ENCODE measurements at regions not wholly inside any gene's neighbourhood (a gene's known extent, or its start where the extent isn't known, plus 50 kb on each side); places are given as distances from the start of the nearest gene placed in this dataset.

DNA sequence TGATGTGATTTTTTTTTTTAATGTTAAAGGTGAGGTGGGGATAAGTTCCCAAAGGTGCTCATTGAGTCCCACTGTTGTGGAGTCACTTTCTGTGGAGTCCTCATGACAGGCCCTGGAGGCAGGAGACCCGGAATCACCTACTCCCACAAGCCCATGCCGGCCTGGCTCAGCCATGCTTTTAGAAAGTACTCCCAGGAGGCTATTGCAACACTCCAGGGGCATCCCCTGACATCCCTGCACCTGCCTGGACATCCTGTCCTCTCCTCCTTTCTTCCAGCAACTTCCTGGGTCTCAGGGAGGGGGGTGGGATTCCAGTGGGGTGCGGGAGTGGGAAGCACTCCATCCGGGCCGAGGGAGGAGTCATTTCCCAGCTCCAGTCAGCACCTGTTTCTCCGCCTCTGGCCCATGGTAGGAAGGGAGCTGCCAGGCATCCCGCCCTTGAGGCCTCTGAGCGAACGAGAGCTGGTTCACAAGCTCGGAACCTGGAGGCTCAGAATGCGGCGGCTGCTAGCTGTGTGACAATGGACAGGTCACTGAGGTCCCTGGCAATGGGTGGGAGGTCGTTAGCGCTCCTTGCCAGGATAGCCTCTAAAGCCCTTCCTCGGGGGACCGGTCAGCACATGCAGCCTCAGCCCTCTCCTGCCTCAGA lies 163.9 kb upstream of the ID2 start:
- TF ChIP-seq, protein P1, sequence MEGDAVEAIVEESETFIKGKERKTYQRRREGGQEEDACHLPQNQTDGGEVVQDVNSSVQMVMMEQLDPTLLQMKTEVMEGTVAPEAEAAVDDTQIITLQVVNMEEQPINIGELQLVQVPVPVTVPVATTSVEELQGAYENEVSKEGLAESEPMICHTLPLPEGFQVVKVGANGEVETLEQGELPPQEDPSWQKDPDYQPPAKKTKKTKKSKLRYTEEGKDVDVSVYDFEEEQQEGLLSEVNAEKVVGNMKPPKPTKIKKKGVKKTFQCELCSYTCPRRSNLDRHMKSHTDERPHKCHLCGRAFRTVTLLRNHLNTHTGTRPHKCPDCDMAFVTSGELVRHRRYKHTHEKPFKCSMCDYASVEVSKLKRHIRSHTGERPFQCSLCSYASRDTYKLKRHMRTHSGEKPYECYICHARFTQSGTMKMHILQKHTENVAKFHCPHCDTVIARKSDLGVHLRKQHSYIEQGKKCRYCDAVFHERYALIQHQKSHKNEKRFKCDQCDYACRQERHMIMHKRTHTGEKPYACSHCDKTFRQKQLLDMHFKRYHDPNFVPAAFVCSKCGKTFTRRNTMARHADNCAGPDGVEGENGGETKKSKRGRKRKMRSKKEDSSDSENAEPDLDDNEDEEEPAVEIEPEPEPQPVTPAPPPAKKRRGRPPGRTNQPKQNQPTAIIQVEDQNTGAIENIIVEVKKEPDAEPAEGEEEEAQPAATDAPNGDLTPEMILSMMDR (conservative IDR thresholded peaks at IDR 0.05; ENCODE audit: low read length), result no peak
- TF ChIP-seq EZH2phosphoT487 (IDR thresholded peaks at IDR 0.05; ENCODE audit: borderline replicate concordance), result no peak

Measured in Loucy (cell line).